Kidney (tissue), 13 donors: ENCODE measurements at regions not wholly inside any gene's neighbourhood (a gene's known extent, or its start where the extent isn't known, plus 50 kb on each side); places are given as distances from the start of the nearest gene placed in this dataset.
A peak's percentile ranks its signal among the peaks of the same experiment; 100 is the strongest.

Experiments
- DNase-seq, 5 donors: peaks; one replicate each; pipeline ENCODE4 v3.0.0-alpha.2; 2013 to 2020
- FAIRE-seq: peaks from 2 replicates; lab custom pipeline; 2012; peaks lifted over from hg19 to GRCh38; lab: Jason Lieb, UNC
- H3K27ac ChIP-seq, 2 donors: one replicate each; pipeline ENCODE4 v1.7.0; 2013; ENCODE audit warnings: low read depth in 2 of 2, low read length in 2 of 2, inconsistent platforms in 1 of 2
- H3K27me3 ChIP-seq: one replicate; pipeline ENCODE4 v1.7.1; 2013; ENCODE audit warnings: low read length, inconsistent platforms; ENCODE audit not compliant: control insufficient read depth, insufficient read depth
- H3K36me3 ChIP-seq, 3 donors: one replicate each; pipeline versions ENCODE4 v1.7.0 to v1.7.1; 2013; ENCODE audit warnings: low read length in 3 of 3, control low read depth in 1 of 3, inconsistent platforms in 1 of 3; ENCODE audit not compliant: insufficient read depth in 3 of 3, control insufficient read depth in 2 of 3
- H3K4me1 ChIP-seq, 3 donors: one replicate each; pipeline versions ENCODE4 v1.7.0 to v1.7.1; 2013; ENCODE audit warnings: low read length in 3 of 3, inconsistent platforms in 1 of 3, low read depth in 1 of 3; ENCODE audit not compliant: control insufficient read depth in 2 of 3, insufficient read depth in 2 of 3
- H3K4me3 ChIP-seq, 3 donors: one replicate each; pipeline versions ENCODE4 v1.7.0 to v1.8.1; 2013; ENCODE audit warnings: low read length in 3 of 3, control low read depth in 1 of 3, inconsistent platforms in 1 of 3
- H3K9ac ChIP-seq, 3 donors: one replicate each; pipeline versions ENCODE4 v1.7.0 to v1.7.1; 2013; ENCODE audit warnings: low read length in 3 of 3, control low read depth in 1 of 3, inconsistent platforms in 1 of 3
- H3K9me3 ChIP-seq, 3 donors: one replicate each; pipeline versions ENCODE4 v1.7.0 to v1.7.1; 2013; ENCODE audit warnings: low read length in 3 of 3, control low read depth in 1 of 3, inconsistent platforms in 1 of 3; ENCODE audit not compliant: control insufficient read depth in 2 of 3, insufficient read depth in 1 of 3
- CTCF ChIP-seq: IDR thresholded peaks from 3 replicates; pipeline ENCODE4 v1.5.1; 2012; ENCODE audit warnings: mild to moderate bottlenecking, moderate library complexity, borderline replicate concordance; ENCODE audit not compliant: insufficient read depth; ENCODE audit errors: extremely low read depth
- intact Hi-C: fragments of 100-400 bp; cut with DNase I; formaldehyde crosslinking; loops from one replicate; pipeline ENCODE4 v1.11.1; 2022
- donor health status: control.
- donor health status: control.
- donor health status: control.
- donor health status: control.
- donor health status: control.
- donor health status: DM: yes; HTN: yes; CAD: no.
- donor health status: Normal renal cell carcinoma (clear cell type).

GRCh38 chr2:16122556-16122955, 182.2 kb downstream of the MYCN start:
- peak in 1 of 5 donors; percentile 3 for DNase-seq
- Histone ChIP-seq H3K4me1 (peaks cover 0 to 3% (median 0%) of the 10 kb centered on the region in 3 donors), H3K4me3 (no peak overlapping the region), H3K27me3 (no peaks in the 10 kb centered on the region), H3K9ac (no peak overlapping the region), H3K27ac (no peak overlapping the region), H3K9me3 (no peaks in the 10 kb centered on the region), H3K36me3 (no peaks in the 10 kb centered on the region)
- FAIRE-seq, result no peak
- TF ChIP-seq CTCF, result no peak
- intact Hi-C loops, result no loop called here

- H3K36me3 ChIP-seq, result no peaks in the 10 kb centered on the region
- no peak for TF ChIP-seq CTCF
- no peak overlapping the region for H3K4me3 ChIP-seq
- DNase-seq (peak in 1 of 5 donors; percentile 10), FAIRE-seq (no peak)
- H3K4me1 ChIP-seq, result peaks cover 0 to 3% (median 0%) of the 10 kb centered on the region in 3 donors
- H3K9me3 ChIP-seq, result no peaks in the 10 kb centered on the region
- no peak overlapping the region for H3K27ac ChIP-seq
- H3K9ac ChIP-seq, result no peak overlapping the region
- intact Hi-C loops, result no loop called here
- H3K27me3 ChIP-seq, result no peaks in the 10 kb centered on the region
These were observed 181.6 kb downstream of the MYCN start for GRCh38 chr2:16121986-16122390.

GRCh38 chr2:16121231-16121985, 181.1 kb downstream of the MYCN start:
- Histone ChIP-seq H3K9me3 (no peaks in the 10 kb centered on the region), H3K4me3 (no peak overlapping the region), H3K27ac (no peak overlapping the region), H3K9ac (no peak overlapping the region), H3K27me3 (no peaks in the 10 kb centered on the region), H3K36me3 (no peaks in the 10 kb centered on the region), H3K4me1 (peaks cover 0 to 3% (median 0%) of the 10 kb centered on the region in 3 donors)
- no peak for TF ChIP-seq CTCF
- intact Hi-C loops, result no loop called here
- FAIRE-seq (no peak), DNase-seq (no peak)
